ENCODE measurements at regions not wholly inside any gene's neighbourhood (a gene's known extent, or its start where the extent isn't known, plus 50 kb on each side); places are given as distances from the start of the nearest gene placed in this dataset.

DNA sequence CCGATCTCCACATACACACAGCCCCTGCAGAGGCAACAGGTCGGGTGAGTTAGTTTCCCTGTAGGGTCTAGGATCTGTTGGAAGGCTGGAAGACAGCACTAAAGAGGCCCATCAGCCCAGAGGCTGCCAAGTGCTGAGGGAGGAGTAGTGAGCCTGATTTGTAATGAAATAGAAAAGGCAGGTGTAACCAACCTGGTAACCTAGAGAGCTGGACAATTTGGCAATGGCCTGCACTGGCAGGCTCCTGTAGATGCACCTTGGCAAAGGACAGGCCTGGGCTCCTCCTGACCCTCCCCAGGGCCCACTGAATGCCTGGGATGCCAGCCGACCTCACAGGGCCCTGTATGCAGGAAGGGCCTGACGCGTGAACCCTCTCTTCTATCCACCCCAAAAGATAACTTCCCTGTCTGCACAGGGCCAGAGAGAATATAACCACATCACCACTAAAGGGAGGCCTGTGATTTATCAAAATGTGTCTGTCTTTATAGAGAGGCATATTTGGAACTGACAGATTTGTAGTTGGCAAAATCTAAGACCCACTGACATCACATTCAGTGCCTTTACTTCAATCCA lies 225.1 kb upstream of the CHRNA7 start:
- no peak for TF ChIP-seq POLR2A (IDR thresholded peaks at IDR 0.05)
- TF ChIP-seq, protein P1, sequence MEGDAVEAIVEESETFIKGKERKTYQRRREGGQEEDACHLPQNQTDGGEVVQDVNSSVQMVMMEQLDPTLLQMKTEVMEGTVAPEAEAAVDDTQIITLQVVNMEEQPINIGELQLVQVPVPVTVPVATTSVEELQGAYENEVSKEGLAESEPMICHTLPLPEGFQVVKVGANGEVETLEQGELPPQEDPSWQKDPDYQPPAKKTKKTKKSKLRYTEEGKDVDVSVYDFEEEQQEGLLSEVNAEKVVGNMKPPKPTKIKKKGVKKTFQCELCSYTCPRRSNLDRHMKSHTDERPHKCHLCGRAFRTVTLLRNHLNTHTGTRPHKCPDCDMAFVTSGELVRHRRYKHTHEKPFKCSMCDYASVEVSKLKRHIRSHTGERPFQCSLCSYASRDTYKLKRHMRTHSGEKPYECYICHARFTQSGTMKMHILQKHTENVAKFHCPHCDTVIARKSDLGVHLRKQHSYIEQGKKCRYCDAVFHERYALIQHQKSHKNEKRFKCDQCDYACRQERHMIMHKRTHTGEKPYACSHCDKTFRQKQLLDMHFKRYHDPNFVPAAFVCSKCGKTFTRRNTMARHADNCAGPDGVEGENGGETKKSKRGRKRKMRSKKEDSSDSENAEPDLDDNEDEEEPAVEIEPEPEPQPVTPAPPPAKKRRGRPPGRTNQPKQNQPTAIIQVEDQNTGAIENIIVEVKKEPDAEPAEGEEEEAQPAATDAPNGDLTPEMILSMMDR (IDR thresholded peaks at IDR 0.05) = no peak
